ENCODE measurements at regions not wholly inside any gene's neighbourhood (a gene's known extent, or its start where the extent isn't known, plus 50 kb on each side); places are given as distances from the start of the nearest gene placed in this dataset.

DNA sequence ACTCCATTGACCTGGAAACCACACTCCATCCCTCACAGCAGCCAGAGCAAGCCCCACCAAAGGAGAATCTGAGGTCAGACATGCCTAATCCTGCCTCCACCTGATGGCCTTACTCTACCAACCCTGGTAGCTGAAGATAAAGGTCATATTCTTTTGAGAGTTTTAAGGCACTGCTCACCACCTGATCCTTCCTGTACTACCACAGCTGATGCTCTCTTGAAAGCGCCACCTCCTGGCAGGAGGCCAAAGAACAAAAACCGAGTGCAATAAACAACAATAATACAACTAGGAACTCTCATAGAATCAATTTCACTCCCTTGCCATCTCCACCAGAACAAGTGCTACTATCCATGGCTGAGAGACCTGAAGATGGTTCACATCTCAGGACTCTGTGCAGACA is 301.6 kb downstream of the NAF1 start:
- TF ChIP-seq POLR2AphosphoS5 (IDR thresholded peaks at IDR 0.05) (no peak), EP300 (IDR thresholded peaks at IDR 0.05) (no peak), POLR2A (IDR thresholded peaks at IDR 0.05) (no peak)
- TF ChIP-seq, protein P1, sequence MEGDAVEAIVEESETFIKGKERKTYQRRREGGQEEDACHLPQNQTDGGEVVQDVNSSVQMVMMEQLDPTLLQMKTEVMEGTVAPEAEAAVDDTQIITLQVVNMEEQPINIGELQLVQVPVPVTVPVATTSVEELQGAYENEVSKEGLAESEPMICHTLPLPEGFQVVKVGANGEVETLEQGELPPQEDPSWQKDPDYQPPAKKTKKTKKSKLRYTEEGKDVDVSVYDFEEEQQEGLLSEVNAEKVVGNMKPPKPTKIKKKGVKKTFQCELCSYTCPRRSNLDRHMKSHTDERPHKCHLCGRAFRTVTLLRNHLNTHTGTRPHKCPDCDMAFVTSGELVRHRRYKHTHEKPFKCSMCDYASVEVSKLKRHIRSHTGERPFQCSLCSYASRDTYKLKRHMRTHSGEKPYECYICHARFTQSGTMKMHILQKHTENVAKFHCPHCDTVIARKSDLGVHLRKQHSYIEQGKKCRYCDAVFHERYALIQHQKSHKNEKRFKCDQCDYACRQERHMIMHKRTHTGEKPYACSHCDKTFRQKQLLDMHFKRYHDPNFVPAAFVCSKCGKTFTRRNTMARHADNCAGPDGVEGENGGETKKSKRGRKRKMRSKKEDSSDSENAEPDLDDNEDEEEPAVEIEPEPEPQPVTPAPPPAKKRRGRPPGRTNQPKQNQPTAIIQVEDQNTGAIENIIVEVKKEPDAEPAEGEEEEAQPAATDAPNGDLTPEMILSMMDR (IDR thresholded peaks at IDR 0.05), result no peak
